Esophagus muscularis mucosa (tissue), 3 donors: ENCODE measurements at regions not wholly inside any gene's neighbourhood (a gene's known extent, or its start where the extent isn't known, plus 50 kb on each side); places are given as distances from the start of the nearest gene placed in this dataset.

Source experiments
- CTCF ChIP-seq, 3 experiments: fragments of 200-600 bp in 2 of 3; fragments of 450-650 bp in 1 of 3; sonication (generic) in 2 of 3; IDR thresholded peaks; one replicate each; pipeline ENCODE4 v1.5.1; 2017 to 2019; ENCODE audit warnings: antibody characterized with exemption in 3 of 3, mild to moderate bottlenecking in 2 of 3, moderate library complexity in 1 of 3
- POLR2A ChIP-seq: fragments of 450-650 bp; IDR thresholded peaks from one replicate; pipeline ENCODE4 v1.6.1; 2017; ENCODE audit warnings: antibody characterized with exemption, moderate library complexity, mild to moderate bottlenecking, low read depth
- POLR2AphosphoS5 ChIP-seq, 2 donors: sonication (generic); formaldehyde crosslinking; IDR thresholded peaks; one replicate each; pipeline ENCODE4 v1.6.1; 2017; ENCODE audit warnings: antibody characterized with exemption in 2 of 2

GRCh38 chr5:18097817-18098216 lies 463.6 kb downstream of the TAF11L14 start:
- TF ChIP-seq POLR2A (no peak), CTCF (IDR thresholded peaks at IDR 0.05) (no peak), POLR2AphosphoS5 (IDR thresholded peaks at IDR 0.05) (no peak)
